ENCODE measurements at regions not wholly inside any gene's neighbourhood (a gene's known extent, or its start where the extent isn't known, plus 50 kb on each side); places are given as distances from the start of the nearest gene placed in this dataset.

DNA sequence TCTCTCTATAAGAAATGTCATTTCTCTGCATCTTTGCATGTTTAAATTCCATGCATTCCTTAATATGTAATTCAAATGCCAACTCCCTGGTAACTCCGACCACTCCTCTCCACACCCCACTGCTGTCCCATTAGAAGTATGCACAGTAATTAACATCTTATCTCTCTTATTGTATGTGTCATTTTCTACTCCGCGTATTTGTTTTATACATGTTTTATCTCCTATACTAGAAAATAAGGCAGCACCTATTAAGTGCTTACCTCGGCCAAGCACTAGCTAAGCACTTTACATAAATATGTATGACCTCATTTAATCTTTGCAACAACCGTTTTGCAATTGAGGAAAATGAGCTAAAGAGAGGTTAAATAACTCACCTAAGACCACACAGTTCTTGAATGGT lies 469.8 kb downstream of the BCAT1 start:
- no peak for TF ChIP-seq POLR2A (IDR thresholded peaks at IDR 0.05; ENCODE audit: extremely low read depth, insufficient read length)
- TF ChIP-seq CTCF (IDR thresholded peaks at IDR 0.05; ENCODE audit: low read depth, low read length), result no peak
- TF ChIP-seq MYC (IDR thresholded peaks at IDR 0.05; ENCODE audit: low read depth, low read length), result no peak

Measured in NB4 (cell line).